GM18498 (cell line): ENCODE measurements at regions not wholly inside any gene's neighbourhood (a gene's known extent, or its start where the extent isn't known, plus 50 kb on each side); places are given as distances from the start of the nearest gene placed in this dataset.
A peak's percentile ranks its signal among the peaks of the same experiment; 100 is the strongest.

ENCODE experiments used
- ATAC-seq: cut with Tn5 transposase; IDR thresholded peaks from one replicate; pipeline ENCODE4 v1.9.1; 2021; ENCODE audit warnings: mild to moderate bottlenecking, moderate library complexity; ENCODE audit not compliant: unreplicated experiment

DNA sequence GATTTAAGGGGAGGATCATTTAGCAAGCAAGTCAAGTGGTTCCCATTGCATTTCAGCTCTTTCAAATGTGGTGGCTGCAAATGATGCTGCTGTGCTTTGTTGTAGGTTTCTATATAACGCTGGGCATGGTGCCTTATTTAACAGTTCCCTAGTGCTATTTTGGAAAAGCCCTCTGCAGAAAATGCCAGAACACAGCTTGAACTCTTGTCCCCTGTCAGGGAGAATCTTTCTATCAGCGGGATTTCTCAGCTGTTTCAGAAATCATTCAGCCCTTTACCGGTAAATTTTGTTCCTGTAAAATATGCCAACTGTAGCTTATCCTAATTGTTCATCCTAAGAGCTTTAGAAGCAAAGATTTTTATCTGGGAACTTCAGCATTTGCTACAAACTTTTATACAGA lies 77.8 kb upstream of the DTNA start:
- ATAC-seq = no peak

DNA sequence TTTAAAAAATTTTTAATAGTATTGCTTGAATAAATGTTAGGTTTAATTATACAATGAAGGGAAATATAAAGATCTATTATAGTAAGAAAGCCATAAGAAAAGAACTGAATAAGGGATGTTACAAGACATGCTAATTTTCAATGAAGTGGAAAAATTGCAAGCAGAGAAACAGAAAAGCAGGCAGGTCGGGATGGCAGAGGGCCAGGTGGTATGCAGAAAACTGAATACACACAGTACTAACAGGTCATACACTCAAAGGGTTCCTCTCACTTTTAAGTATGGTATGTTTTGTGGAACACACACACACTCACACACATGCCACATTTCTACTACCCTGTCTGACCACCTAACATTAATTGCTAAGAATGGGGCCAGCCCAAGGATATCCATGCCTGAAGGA lies 76.7 kb upstream of the DTNA start:
- ATAC-seq = no peak

DNA sequence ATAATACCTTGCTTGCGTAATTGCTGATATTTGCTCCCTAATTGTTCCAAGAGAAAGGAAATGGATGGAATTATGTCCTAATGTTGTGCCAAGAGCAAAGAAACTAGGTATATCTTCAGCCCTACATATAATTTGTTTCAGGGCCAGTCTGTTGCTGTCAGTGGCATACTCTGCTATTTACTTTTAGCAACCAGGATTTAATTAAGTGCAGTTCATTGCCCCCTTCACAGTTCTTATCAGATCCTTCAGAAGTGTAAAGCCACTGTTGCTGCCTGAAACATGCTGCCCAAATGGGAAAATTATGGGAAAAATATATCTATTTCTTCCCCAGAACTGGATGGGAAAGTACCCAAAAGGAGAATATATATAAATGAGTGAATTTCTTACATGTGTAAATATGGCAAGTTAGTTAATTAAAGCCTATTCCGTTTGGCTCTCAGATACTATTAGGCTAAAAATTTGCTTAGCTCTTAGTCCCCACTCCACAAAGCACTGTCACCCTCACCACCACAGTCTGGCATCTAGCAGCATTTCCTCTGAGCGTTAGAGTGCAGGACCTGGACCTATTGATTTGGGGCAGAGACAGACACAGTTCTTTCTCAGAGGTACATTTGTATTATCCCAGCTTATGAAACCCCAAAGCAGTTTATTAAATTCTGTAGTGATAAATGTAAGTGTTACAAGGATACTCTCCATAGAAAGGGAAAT lies 72.8 kb upstream of the DTNA start:
- no peak for ATAC-seq

DNA sequence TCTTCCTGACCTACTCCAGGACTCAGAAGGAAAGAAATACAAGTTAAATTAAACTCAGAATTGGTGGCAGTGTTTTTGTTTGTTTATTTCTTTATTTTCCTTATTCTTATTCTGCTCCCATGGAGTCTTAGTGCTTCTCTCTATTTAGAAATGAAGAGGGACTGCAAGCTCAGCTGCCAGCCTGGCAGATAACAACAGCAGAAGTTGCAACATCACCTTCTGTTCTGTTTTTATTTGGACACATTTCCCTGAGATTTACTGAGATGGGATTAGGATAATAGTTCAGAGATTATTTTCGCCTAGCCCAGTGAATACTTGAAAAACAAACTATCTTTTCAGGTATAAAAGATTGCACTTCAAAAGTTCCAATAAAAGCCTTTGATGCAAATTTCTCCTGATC lies 70.4 kb upstream of the DTNA start:
- no peak for ATAC-seq

DNA sequence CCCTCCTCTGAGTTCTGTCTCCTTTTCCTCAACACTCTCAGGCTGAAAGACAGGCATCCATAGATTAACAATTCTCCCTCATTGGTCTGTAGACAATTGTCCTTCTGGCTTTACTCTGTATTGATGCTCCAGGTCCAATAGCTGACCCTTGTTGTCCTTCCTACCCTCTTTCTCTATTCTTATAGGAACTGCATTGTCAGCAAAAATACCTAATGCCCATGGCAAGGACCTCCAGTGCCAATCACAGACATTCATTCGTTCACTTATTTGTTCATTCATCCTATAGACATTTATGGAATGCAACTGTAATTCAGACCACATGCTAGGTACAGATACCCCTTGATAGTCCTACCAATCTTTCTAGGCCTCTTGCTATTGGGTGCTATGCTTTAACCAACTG lies 69.8 kb upstream of the DTNA start:
- no peak for ATAC-seq

DNA sequence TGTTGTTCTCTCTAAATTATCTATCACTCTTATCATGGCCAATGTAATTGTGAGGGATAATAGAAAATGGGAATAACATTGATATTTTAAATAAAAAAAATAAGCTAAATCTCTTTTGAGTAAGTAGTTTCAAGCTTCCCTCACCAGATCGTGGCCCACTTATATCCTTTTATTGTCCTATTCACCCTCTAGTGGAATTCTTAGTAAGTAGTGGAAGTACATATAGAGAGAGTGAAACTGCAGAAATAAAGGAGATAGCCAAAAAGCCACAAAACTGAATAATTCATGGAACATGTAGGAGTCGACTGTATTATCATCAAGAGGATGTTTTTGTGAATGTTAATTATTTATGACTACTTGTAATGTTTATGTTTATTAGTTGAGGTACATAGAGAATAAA lies 66.1 kb upstream of the DTNA start:
- ATAC-seq = no peak

DNA sequence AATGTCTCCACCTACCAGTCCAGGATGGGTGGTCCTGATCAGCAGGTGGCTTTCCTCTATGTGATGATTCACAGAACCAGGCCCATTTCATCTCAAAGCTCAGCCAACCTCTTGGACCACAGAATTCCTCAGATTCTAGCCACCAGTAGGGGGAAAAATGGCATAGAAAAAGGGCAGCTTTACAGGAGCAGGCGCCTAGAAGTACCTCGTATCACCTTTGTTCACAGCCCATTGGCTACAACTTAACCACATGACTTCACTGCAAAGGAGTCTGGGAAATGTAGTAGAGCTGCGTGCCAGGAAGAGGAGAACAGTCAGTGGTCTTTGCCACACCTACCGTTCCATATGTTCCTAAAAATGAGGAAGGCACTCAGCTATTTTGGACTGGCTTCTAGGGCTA lies 62.8 kb upstream of the DTNA start:
- ATAC-seq = peak; percentile 59

DNA sequence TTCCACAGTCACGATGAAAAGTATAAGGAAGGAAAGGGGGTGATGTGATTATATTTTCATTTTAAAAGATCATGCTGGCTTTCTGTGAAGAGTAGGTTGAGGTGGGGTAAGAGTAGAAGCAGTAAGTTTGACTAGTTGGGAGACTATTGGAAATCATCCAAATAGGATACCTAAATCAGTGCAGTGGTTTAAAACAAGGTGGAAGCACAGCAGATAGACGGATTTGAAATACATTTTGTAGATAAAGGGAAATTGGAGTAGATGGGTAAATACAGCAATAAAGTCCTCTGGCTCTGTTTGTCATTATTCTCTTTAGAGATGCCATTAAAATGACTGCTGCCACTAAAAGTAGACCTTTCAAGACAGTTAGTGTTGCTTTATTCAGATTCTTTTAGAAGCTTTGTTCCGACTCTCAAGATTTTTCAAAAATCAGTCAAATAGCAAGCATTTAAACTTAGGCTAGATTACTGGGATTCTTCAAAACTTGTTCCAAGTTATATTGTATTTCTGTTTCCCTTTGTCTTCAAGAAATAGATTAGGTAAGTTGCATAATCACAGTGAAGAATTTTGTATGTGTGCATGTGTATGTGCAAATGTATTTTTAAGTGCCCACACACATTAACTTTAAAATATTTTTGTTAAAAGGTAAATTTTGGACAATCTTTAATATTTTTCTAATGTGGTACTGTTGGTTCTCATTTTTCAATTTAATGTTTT lies 61.7 kb upstream of the DTNA start:
- ATAC-seq = no peak

DNA sequence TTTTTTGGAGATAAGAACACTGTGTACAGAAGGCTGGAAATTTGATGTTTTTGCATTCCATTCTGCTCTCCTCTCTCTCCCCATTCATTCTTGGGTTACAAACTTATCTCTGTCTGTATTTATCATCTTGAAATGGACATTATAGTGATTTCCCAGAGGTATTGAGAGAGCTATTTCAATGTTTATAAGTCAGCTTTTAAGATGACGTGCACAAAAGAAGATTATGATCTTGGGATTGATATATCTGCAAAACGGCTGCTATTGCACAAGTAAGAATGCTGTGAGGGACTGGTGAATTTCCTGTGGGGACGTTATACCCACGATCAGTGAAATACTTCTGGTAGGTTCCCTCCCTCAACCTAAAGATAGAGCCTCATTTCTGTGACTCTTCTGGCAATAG lies 61.0 kb upstream of the DTNA start:
- ATAC-seq = no peak

DNA sequence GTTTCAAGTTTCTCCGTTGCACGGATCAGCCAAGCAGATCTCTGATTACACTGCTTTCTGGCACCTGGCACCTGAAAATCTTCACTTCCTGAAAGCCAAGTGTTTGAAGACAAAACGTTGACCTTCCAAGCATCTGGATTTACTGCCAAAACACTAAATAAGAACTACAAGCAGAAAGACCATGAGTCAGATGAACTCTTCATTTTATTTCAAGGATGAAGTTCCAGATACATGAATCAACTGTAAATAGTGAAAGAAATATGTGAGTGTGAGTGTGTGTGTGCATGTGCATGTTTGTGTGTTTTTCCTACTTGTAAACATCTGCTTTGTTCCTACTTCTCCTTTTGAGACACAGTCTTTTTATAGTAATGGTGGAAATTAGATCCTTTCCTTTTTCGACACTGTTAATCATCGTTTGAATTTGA lies 60.0 kb upstream of the DTNA start:
- ATAC-seq = no peak

DNA sequence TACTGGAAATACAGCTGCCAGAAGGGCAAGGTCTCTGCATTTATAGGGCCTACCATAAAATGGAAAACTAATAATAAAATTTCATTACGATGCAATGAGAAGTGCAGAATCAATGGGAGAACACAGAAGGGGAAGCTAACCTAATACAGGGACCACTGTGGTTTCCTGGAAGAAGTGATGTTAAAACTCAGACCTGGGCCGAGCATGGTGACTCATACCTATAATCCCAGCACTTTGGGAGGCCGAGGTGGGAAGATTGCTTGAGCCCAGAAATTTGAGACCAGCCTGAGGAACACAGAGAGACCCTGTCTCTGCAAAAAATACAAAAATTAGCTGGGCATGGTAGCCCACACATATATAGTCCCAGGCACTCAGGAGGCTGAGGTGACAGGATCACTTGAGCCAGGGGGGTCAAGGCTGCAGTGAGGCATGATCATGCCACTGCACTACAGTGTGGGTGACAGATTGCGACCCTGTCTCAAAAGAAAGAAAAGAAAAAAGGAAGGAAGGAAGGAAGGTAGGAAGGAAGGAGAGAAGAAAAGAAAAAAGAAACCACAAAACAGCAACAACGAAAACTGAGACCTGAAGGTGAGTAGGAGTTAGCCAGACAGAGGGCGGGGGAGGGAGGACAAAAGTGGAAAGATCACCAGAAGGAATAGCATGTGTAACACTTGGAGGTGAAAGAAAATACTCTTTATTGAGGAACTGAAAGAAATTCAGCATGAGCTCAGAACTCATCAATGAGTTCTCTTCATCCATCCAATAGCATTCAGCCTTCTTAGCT lies 58.3 kb upstream of the DTNA start:
- ATAC-seq = no peak

DNA sequence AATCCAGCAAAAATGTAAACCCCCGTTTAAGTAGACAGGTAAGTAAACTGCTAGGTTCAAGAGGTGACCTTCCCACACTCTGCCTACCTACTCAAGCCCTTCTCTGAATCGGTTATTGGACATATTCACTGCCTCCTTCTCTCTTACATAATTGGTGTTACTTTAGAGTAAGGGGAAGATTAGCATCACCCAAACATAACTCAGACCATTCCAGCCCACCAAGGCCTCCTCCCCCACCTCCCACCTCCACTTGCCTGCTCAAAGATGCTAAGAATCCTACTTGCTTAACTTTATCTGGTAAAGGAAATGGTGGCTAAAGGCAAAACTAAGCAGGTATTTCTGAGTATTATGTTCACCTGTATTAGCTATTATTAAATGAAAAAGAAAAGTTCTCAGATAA lies 55.0 kb upstream of the DTNA start:
- no peak for ATAC-seq

DNA sequence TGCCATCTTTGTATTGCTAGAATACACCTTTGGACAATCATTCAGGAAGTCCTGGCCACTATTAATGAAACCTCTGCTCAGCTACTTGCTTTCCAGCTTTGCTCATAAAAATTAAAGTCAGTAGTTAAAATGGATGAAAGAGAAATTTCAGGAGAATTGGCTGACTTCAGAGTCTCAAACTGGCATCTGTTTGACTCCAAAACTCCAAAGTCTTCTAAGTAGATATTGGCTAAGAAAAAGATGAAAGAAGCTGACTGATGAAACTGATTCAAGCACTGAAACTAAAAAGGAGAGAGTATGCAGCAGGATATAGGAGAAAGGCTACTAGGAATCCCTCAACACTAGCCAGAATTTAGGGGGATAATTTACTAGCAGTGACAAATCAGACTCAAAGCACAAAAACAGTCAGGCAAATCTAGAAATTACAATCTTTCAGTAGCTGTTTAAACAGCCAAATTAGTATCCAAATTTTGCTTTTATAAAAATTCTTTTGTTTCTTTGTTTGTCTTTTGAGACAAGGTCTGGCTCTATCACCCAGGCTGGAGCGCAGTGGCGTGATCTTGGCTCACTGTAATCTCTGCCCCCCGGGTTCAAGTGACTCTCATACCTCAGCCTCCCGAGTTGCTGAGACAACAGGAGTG lies 52.1 kb upstream of the DTNA start:
- ATAC-seq = no peak

DNA sequence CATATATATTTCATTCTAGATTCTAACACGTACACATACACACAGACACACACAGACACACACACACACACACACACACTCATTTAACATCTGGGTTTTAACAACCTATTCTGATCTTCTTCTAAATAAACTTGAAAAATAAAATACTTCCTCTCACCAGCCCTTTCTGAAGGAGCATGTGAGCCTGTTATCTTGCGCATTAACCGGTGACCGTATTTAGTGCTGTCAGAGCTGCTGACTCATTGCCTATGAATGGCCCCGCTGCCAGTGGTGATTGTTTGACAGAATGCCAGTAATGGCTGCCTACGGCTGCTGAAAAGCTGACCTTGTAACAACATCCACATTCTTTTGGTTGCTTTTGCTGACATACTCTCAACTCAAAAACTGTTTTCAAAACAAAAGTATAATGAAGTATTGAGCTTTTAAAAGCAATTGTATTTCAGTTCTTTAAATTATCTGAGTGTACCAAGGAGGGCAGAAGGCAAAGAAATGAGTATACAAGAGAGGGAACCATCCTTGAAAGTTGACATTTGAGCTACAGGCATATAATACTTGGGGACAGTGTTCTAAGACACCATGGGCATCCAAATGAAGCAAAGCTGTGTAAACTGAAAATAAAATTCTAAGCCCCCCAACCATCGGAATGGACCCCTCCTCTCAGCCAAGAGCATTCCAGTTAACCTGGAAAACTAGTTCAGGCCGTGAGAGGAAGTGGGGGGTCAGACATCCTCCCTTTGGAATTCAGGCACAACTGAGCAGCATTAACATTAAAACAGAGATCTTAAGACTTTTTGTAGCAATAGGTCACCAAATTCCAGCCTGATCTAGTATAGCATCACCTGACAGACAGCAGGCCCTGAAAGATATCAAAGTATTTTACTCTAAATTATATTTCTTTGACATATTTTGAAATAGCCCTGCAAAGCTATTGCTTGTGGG lies 50.2 kb upstream of the DTNA start:
- ATAC-seq = no peak
